H1 (cell line): ENCODE measurements at regions not wholly inside any gene's neighbourhood (a gene's known extent, or its start where the extent isn't known, plus 50 kb on each side); places are given as distances from the start of the nearest gene placed in this dataset.

Source experiments
- CHD7 ChIP-seq: fragments of 300-600 bp; sonication (generic); IDR thresholded peaks from 2 replicates; pipeline ENCODE4 v1.7.1; 2012; ENCODE audit warnings: low read length, moderate library complexity, mild to moderate bottlenecking, inconsistent platforms; ENCODE audit not compliant: insufficient replicate concordance
- POLR2A ChIP-seq, 2 experiments: IDR thresholded peaks; 1 replicate in 1 of 2; 2 replicates in 1 of 2; pipeline ENCODE4 v1.6.1; 2011; ENCODE audit warnings: low read depth in 2 of 2, low read length in 2 of 2, mild to moderate bottlenecking in 2 of 2; ENCODE audit errors: control extremely low read depth in 1 of 2
- TCF12 ChIP-seq: IDR thresholded peaks from 2 replicates; pipeline ENCODE4 v1.6.1; 2011; ENCODE audit warnings: low read depth, mild to moderate bottlenecking, low read length

- TF ChIP-seq CHD7 (no peak), TCF12 (no peak), POLR2A (IDR thresholded peaks at IDR 0.05; ENCODE audit: control extremely low read depth in 1 of 2, low read depth in 2 of 2, low read length in 2 of 2) (no peak)
- TF ChIP-seq, all 59 proteins: peak for 0
Observed at GRCh38 chr5:68433923-68434879, 218.6 kb downstream of the PIK3R1 start (continued).
